Peyer's patch (tissue), 4 donors: ENCODE measurements at regions not wholly inside any gene's neighbourhood (a gene's known extent, or its start where the extent isn't known, plus 50 kb on each side); places are given as distances from the start of the nearest gene placed in this dataset.

Source experiments
- CTCF ChIP-seq, 6 experiments: fragments of 450-650 bp in 4 of 6; fragments of 200-600 bp in 2 of 6; sonication (generic) in 1 of 6; IDR thresholded peaks; one replicate each; pipeline ENCODE4 v1.5.1; 2017 to 2019; ENCODE audit warnings: antibody characterized with exemption in 6 of 6, mild to moderate bottlenecking in 3 of 6, moderate library complexity in 1 of 6
- POLR2A ChIP-seq, 2 donors: fragments of 450-650 bp; IDR thresholded peaks; one replicate each; pipeline ENCODE4 v1.5.1; 2017; ENCODE audit warnings: antibody characterized with exemption in 2 of 2, mild to moderate bottlenecking in 2 of 2, moderate library complexity in 2 of 2

- TF ChIP-seq CTCF (IDR thresholded peaks at IDR 0.05) (no peak), POLR2A (IDR thresholded peaks at IDR 0.05) (no peak)
These were observed 310.5 kb downstream of the CDH9 start for GRCh38 chr5:26727916-26728315.
